ENCODE measurements at regions not wholly inside any gene's neighbourhood (a gene's known extent, or its start where the extent isn't known, plus 50 kb on each side); places are given as distances from the start of the nearest gene placed in this dataset.

- TF ChIP-seq CTCF (IDR thresholded peaks at IDR 0.05) (no peak), POLR2A (IDR thresholded peaks at IDR 0.05) (no peak), POLR2AphosphoS5 (IDR thresholded peaks at IDR 0.05) (no peak)
Observed at GRCh38 chr2:126764686-126765265, 108.8 kb downstream of the GYPC start.
